ENCODE measurements at regions not wholly inside any gene's neighbourhood (a gene's known extent, or its start where the extent isn't known, plus 50 kb on each side); places are given as distances from the start of the nearest gene placed in this dataset.

DNA sequence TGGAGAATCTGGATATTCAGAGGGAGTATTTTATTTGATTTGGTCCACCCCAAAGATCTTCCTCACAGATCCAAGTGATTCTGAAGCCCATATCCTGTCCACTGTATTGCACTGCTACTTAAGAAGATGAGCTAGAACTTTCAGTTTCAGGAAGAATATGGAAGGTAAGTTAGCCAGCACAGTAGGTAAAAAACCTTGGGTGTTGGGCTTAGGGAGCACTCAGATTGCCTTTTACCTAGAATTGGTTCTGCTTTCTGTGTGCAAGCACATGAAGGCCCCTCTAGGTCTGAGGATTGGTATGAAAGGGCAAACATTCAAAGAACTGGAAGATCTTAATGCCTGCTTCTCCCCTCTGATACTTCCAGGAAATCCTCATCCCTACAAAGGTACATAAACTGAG is 146.7 kb upstream of the COL1A2 start:
- in situ Hi-C loops (cut with MboI), result no loop called here
- H3K27me3 ChIP-seq (ENCODE audit: control insufficient read depth in 2 of 2, insufficient read depth in 2 of 2, low read length in 2 of 2), result no peaks in the 10 kb centered on the region
- ChIA-PET CTCF (ENCODE audit: low intra/inter-chr PET ratio) (no interaction called here), POLR2A (no interaction called here)
- no peaks in the 10 kb centered on the region for H3K79me2 ChIP-seq (ENCODE audit: control insufficient read depth, insufficient read depth, low read length)
- H3K4me2 ChIP-seq (ENCODE audit: insufficient read depth, low read length), result no peak overlapping the region
- intact Hi-C loops (cut with micrococcal nuclease), result no loop called here
- BruUV-seq (replicated peaks), result no TSS peak
- H2AFZ ChIP-seq (ENCODE audit: low read depth, low read length), result no peak overlapping the region
- no peaks in the 10 kb centered on the region for H3K9me3 ChIP-seq (replicated peaks; ENCODE audit: control insufficient read depth, insufficient read depth, low read depth, low read length)
- DNase-seq (ENCODE audit: extremely low read depth in 1 of 4, low spot score in 3 of 4) (no peak), FAIRE-seq (no peak), ATAC-seq (no peak)
- no peaks in the 10 kb centered on the region for H3K4me1 ChIP-seq (replicated peaks in 1 of 2; ENCODE audit: control insufficient read depth in 2 of 2, insufficient read depth in 2 of 2, low read length in 2 of 2)
- no peak for TF ChIP-seq CREM (IDR thresholded peaks at IDR 0.05; ENCODE audit: low read depth)
- no peak for TF ChIP-seq ZNF121 (CRISPR knock-in tag; conservative IDR thresholded peaks at IDR 0.05)
- no peak for TF ChIP-seq PHTF2 (CRISPR knock-in tag; IDR thresholded peaks at IDR 0.05)
- TF ChIP-seq, protein P1, sequence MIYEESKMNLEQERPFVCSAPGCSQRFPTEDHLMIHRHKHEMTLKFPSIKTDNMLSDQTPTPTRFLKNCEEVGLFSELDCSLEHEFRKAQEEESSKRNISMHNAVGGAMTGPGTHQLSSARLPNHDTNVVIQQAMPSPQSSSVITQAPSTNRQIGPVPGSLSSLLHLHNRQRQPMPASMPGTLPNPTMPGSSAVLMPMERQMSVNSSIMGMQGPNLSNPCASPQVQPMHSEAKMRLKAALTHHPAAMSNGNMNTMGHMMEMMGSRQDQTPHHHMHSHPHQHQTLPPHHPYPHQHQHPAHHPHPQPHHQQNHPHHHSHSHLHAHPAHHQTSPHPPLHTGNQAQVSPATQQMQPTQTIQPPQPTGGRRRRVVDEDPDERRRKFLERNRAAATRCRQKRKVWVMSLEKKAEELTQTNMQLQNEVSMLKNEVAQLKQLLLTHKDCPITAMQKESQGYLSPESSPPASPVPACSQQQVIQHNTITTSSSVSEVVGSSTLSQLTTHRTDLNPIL (CRISPR knock-in tag; IDR thresholded peaks at IDR 0.05), result no peak
- TF ChIP-seq, protein P2, sequence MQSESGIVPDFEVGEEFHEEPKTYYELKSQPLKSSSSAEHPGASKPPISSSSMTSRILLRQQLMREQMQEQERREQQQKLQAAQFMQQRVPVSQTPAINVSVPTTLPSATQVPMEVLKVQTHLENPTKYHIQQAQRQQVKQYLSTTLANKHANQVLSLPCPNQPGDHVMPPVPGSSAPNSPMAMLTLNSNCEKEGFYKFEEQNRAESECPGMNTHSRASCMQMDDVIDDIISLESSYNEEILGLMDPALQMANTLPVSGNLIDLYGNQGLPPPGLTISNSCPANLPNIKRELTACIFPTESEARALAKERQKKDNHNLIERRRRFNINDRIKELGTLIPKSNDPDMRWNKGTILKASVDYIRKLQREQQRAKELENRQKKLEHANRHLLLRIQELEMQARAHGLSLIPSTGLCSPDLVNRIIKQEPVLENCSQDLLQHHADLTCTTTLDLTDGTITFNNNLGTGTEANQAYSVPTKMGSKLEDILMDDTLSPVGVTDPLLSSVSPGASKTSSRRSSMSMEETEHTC (IDR thresholded peaks at IDR 0.05), result no peak
- TF ChIP-seq ZNF253 (CRISPR knock-in tag; conservative IDR thresholded peaks at IDR 0.05), result no peak
- TF ChIP-seq ELF1 (tag; IDR thresholded peaks at IDR 0.05), result no peak
- TF ChIP-seq, protein P3, sequence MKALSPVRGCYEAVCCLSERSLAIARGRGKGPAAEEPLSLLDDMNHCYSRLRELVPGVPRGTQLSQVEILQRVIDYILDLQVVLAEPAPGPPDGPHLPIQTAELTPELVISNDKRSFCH (CRISPR knock-in tag; IDR thresholded peaks at IDR 0.05), result no peak
- TF ChIP-seq, protein P3 (tag; IDR thresholded peaks at IDR 0.05), result no peak
- no peak for TF ChIP-seq TCF7L2 (IDR thresholded peaks at IDR 0.05; ENCODE audit: low read depth, low read length)
- TF ChIP-seq, protein P4, sequence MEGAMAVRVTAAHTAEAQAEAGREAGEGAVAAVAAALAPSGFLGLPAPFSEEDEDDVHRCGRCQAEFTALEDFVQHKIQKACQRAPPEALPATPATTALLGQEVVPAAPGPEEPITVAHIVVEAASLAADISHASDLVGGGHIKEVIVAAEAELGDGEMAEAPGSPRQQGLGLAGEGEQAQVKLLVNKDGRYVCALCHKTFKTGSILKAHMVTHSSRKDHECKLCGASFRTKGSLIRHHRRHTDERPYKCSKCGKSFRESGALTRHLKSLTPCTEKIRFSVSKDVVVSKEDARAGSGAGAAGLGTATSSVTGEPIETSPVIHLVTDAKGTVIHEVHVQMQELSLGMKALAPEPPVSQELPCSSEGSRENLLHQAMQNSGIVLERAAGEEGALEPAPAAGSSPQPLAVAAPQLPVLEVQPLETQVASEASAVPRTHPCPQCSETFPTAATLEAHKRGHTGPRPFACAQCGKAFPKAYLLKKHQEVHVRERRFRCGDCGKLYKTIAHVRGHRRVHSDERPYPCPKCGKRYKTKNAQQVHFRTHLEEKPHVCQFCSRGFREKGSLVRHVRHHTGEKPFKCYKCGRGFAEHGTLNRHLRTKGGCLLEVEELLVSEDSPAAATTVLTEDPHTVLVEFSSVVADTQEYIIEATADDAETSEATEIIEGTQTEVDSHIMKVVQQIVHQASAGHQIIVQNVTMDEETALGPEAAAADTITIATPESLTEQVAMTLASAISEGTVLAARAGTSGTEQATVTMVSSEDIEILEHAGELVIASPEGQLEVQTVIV (CRISPR knock-in tag; IDR thresholded peaks at IDR 0.05; ENCODE audit: borderline replicate concordance), result no peak
- TF ChIP-seq SP1 (CRISPR knock-in tag; IDR thresholded peaks at IDR 0.05), result no peak
- TF ChIP-seq ETS2 (tag; IDR thresholded peaks at IDR 0.05; ENCODE audit: borderline replicate concordance, poor library complexity, severe bottlenecking), result no peak
- TF ChIP-seq ZKSCAN8 (CRISPR knock-in tag; IDR thresholded peaks at IDR 0.05), result no peak
- H3K36me3 ChIP-seq (ENCODE audit: control insufficient read depth, insufficient read depth, low read length), result no peaks in the 10 kb centered on the region
- no peaks in the 10 kb centered on the region for H3K9me1 ChIP-seq (ENCODE audit: control insufficient read depth, insufficient read depth, low read length)
- no peak overlapping the region for H3K4me3 ChIP-seq
- no peaks in the 10 kb centered on the region for H4K20me1 ChIP-seq (replicated peaks; ENCODE audit: control insufficient read depth, insufficient read depth, low read length)
- no peak overlapping the region for H3K27ac ChIP-seq (ENCODE audit: extremely low read depth, low read depth, low read length)
- no peak overlapping the region for H3K9ac ChIP-seq (ENCODE audit: insufficient read depth in 1 of 2, low read depth in 2 of 2, low read length in 2 of 2)
